Suprapubic skin (tissue), 4 donors: ENCODE measurements at regions not wholly inside any gene's neighbourhood (a gene's known extent, or its start where the extent isn't known, plus 50 kb on each side); places are given as distances from the start of the nearest gene placed in this dataset.

Experiments used
- DNase-seq, 2 donors: peaks; one replicate each; pipeline ENCODE4 v3.0.0-alpha.2; 2019; ENCODE audit warnings: low spot score in 2 of 2
- H3K27ac ChIP-seq: fragments of 200-600 bp; sonication (generic); one replicate; pipeline ENCODE4 v1.5.1; 2019
- H3K27me3 ChIP-seq: fragments of 200-600 bp; sonication (generic); one replicate; pipeline ENCODE4 v1.5.1; 2019
- H3K36me3 ChIP-seq: fragments of 200-600 bp; sonication (generic); one replicate; pipeline ENCODE4 v1.5.1; 2019
- H3K4me1 ChIP-seq: fragments of 200-600 bp; sonication (generic); one replicate; pipeline ENCODE4 v1.5.1; 2019
- H3K4me3 ChIP-seq: fragments of 200-600 bp; sonication (generic); one replicate; pipeline ENCODE4 v1.5.1; 2019; ENCODE audit warnings: mild to moderate bottlenecking
- H3K9me3 ChIP-seq: fragments of 200-600 bp; sonication (generic); one replicate; pipeline ENCODE4 v1.5.1; 2019
- CTCF ChIP-seq, 2 donors: fragments of 200-600 bp in 1 of 2; fragments of 450-650 bp in 1 of 2; sonication (generic) in 1 of 2; IDR thresholded peaks; one replicate each; pipeline ENCODE4 v1.5.1; 2016 to 2019; ENCODE audit warnings: antibody characterized with exemption in 2 of 2, mild to moderate bottlenecking in 1 of 2, moderate library complexity in 1 of 2
- EP300 ChIP-seq: sonication (generic); formaldehyde crosslinking; IDR thresholded peaks from one replicate; pipeline ENCODE4 v1.6.1; 2017; ENCODE audit warnings: antibody characterized with exemption
- POLR2A ChIP-seq, 2 donors: fragments of 450-650 bp; IDR thresholded peaks; one replicate each; pipeline ENCODE4 v1.6.1; 2017; ENCODE audit warnings: antibody characterized with exemption in 2 of 2, mild to moderate bottlenecking in 2 of 2, moderate library complexity in 2 of 2
- POLR2AphosphoS5 ChIP-seq, 3 donors: sonication (generic); formaldehyde crosslinking; IDR thresholded peaks; one replicate each; pipeline ENCODE4 v1.6.1; 2017; ENCODE audit warnings: antibody characterized with exemption in 3 of 3
- WGBS: methylation state at CpG from one replicate; pipeline ENCODE4 v1.1.5; 2018; 5-methylcytosine and 5-hydroxymethylcytosine counted together

GRCh38 chr3:139260041-139260486, 83.8 kb upstream of the MRPS22 start:
- Histone ChIP-seq H3K4me1 (no peaks in the 10 kb centered on the region), H3K4me3 (no peak overlapping the region), H3K36me3 (no peaks in the 10 kb centered on the region), H3K27me3 (peaks cover 4% of the 10 kb centered on the region), H3K9me3 (no peaks in the 10 kb centered on the region), H3K27ac (no peak overlapping the region)
- DNase-seq = no peak
- TF ChIP-seq CTCF (IDR thresholded peaks at IDR 0.05) = no peak
- 75% methylated on average over 3 of the region's 3 CpGs for WGBS

GRCh38 chr3:139260793-139261736, 82.8 kb upstream of the MRPS22 start:
- no peak for DNase-seq
- Histone ChIP-seq H3K27me3 (peaks cover 4% of the 10 kb centered on the region), H3K36me3 (no peaks in the 10 kb centered on the region), H3K27ac (no peak overlapping the region), H3K9me3 (no peaks in the 10 kb centered on the region), H3K4me3 (no peak overlapping the region), H3K4me1 (no peaks in the 10 kb centered on the region)
- TF ChIP-seq CTCF (IDR thresholded peaks at IDR 0.05) = no peak
- TF ChIP-seq POLR2A (IDR thresholded peaks at IDR 0.05) = no peak
- no peak for TF ChIP-seq POLR2AphosphoS5 (IDR thresholded peaks at IDR 0.05)
- TF ChIP-seq EP300 = no peak
- 80% methylated on average over 8 of the region's 8 CpGs for WGBS

- no peaks in the 10 kb centered on the region for H3K9me3 ChIP-seq
- H3K27me3 ChIP-seq = peaks cover 4% of the 10 kb centered on the region
- H3K4me3 ChIP-seq = no peak overlapping the region
- DNase-seq = no peak
- no peak for TF ChIP-seq POLR2A (IDR thresholded peaks at IDR 0.05)
- TF ChIP-seq CTCF (IDR thresholded peaks at IDR 0.05) = no peak
- no peak for TF ChIP-seq EP300
- TF ChIP-seq POLR2AphosphoS5 (IDR thresholded peaks at IDR 0.05) = no peak
- H3K27ac ChIP-seq = no peak overlapping the region
- WGBS = 71% methylated on average over 7 of the region's 7 CpGs
- no peaks in the 10 kb centered on the region for H3K4me1 ChIP-seq
- H3K36me3 ChIP-seq = no peaks in the 10 kb centered on the region
These were observed 81.8 kb upstream of the MRPS22 start for GRCh38 chr3:139261754-139262586.

- TF ChIP-seq POLR2AphosphoS5 (IDR thresholded peaks at IDR 0.05) = no peak
- no peak for TF ChIP-seq EP300
- no peak for TF ChIP-seq POLR2A (IDR thresholded peaks at IDR 0.05)
- TF ChIP-seq CTCF (IDR thresholded peaks at IDR 0.05) = no peak
- Histone ChIP-seq H3K4me3 (no peak overlapping the region), H3K27me3 (no peaks in the 10 kb centered on the region), H3K27ac (no peak overlapping the region), H3K36me3 (no peaks in the 10 kb centered on the region), H3K9me3 (no peaks in the 10 kb centered on the region), H3K4me1 (no peaks in the 10 kb centered on the region)
- DNase-seq = no peak
- WGBS = 81% methylated on average over 4 of the region's 4 CpGs
These were observed 80.0 kb upstream of the MRPS22 start for GRCh38 chr3:139263798-139264197.

GRCh38 chr3:139264375-139264774, 79.4 kb upstream of the MRPS22 start:
- no peak for DNase-seq
- TF ChIP-seq POLR2AphosphoS5 (IDR thresholded peaks at IDR 0.05) = no peak
- TF ChIP-seq EP300 = no peak
- TF ChIP-seq POLR2A (IDR thresholded peaks at IDR 0.05) = no peak
- TF ChIP-seq CTCF (IDR thresholded peaks at IDR 0.05) = no peak
- no peak overlapping the region for H3K27ac ChIP-seq
- no peaks in the 10 kb centered on the region for H3K36me3 ChIP-seq
- H3K27me3 ChIP-seq = no peaks in the 10 kb centered on the region
- H3K4me3 ChIP-seq = no peak overlapping the region
- H3K4me1 ChIP-seq = no peaks in the 10 kb centered on the region
- H3K9me3 ChIP-seq = no peaks in the 10 kb centered on the region
- WGBS = 83% methylated on average over 1 of the region's 3 CpGs
